NOMO-1 (cell line): ENCODE measurements at regions not wholly inside any gene's neighbourhood (a gene's known extent, or its start where the extent isn't known, plus 50 kb on each side); places are given as distances from the start of the nearest gene placed in this dataset.
"Not testable (repeated sequence)": the region's sequence is repeated elsewhere in the genome, so short reads cannot be mapped to it uniquely, and the experiment has no call there.

ENCODE experiments used
- DNase-seq, 2 experiments: peaks; one replicate each; lab custom pipeline; 2025; ENCODE audit not compliant: unreplicated experiment in 2 of 2; lab: John Stamatoyannopoulos, UW

DNA sequence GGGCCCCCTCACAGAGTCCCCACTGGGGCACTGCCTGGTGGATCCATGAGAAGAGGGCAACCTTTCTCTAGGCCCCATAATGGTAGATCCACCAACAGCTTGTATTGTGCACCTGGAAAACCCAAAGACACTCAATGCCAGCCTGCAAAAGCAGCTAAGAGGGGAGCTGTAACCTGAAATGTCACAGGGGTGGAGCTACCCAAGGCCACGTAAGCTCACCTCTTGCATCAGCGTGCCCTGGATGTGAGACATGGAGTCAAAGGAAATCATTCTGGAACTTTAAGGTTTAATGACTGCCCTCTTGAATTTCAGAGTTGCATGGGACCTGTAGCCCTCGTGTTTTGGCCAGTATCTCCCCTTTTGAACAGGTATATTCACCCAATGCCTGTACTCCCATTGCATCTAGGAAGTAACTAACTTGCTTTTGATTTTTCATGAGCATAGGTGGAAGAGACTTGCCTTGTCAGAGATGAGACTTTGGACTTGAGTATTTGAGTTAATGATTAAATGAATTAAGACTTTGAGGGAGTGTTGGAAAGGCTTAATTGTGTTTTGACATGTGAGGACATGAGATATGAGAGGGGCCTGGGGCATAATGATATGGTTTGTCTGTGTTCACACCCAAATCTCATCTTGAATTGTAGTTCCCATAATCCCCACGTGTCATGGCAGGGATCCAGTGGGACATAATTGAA lies 900.9 kb upstream of the ROBO1 start:
- no peak for DNase-seq

DNA sequence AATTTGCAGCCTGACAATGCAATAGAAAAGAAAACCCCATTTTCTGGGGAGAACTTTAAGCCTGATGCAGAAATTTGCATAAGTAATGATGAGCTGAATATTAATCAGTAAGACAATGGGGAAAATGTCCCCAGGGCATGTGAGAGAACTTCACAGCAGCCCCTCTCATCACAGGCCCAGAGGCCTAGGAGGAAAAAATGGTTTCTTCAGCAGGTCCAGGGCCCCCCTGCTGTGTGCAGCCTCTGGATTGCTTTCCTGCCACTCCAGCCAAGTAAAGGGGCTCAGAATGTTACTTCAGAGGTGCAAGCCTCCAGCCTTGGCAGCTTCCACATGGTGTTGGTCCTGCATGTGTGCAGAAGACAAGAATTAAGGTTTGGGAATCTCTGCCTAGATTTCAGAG lies 900.3 kb upstream of the ROBO1 start:
- no peak for DNase-seq

DNA sequence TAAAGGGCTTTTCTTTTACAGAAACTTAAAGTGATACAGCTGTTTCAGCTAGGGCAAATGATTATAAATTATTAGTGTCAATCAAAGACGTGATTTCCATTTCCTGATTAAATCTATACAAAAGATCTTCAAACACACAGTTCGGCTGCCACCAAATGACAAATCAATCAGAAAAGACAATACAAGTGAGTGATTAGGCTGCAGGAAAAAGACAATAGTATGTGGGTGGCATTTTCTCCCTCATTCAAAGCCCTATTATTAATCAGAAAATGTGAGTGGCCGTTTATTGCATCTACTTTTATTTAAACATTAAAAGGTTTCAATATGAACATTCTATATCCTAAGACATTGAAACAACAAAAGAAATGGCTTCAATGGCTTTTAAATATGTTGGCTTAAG lies 895.6 kb upstream of the ROBO1 start:
- no peak for DNase-seq

DNA sequence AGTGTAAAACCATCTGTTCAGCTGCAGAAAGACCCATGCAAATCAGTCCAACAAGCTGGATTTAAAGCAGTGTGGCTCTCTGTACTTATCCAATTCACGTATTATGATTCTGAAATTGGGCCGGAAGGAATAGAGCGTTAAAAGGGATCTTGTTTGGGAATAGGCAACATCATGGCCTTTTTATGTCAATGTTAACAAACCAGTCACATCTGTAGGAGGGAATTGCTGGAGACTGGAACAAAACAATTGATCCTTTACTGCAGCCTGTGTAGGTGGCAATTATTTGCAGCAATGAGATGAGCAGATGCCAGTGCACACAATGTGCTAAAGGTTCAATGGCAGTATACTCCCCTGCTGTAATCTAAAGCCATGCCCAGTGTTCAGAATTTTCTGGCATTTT lies 887.4 kb upstream of the ROBO1 start:
- DNase-seq = no peak

DNA sequence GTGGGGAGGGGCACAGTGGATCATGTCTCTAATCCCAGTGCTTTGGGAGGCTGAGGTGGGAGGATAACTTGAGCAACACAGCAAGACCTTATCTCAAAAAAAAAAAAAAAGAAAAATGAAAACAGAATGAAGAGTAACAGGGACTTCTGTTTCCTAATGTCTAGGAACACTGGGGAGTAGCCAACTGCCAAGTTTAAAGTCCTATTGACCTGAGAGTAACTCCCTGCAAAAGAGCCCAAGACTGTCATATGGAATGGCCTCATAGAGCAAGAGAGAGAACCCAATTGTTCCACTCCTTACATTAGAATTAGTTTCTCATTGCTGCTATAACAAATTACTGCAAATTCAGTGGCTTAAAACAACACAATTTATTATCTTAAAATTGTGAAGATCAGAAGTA lies 881.4 kb upstream of the ROBO1 start:
- no peak for DNase-seq

DNA sequence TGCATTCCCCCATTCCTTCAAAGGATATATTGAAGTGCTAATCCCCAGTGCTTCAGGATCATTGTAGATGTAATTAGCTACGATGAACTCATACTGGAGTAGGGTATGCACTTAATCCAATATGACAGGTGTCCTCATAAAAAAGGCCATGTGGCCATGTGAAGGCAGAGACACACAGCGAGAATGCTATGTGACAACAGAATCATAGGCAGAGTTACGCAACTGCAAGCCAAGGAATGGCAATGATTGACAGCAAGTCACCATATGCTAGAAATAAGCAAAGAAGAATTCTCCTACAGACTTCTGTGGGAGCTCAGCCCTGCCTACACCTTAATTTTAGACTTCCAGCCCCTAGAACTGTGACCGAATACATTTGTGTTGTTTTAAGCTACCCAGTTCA lies 875.6 kb upstream of the ROBO1 start:
- DNase-seq = no peak

DNA sequence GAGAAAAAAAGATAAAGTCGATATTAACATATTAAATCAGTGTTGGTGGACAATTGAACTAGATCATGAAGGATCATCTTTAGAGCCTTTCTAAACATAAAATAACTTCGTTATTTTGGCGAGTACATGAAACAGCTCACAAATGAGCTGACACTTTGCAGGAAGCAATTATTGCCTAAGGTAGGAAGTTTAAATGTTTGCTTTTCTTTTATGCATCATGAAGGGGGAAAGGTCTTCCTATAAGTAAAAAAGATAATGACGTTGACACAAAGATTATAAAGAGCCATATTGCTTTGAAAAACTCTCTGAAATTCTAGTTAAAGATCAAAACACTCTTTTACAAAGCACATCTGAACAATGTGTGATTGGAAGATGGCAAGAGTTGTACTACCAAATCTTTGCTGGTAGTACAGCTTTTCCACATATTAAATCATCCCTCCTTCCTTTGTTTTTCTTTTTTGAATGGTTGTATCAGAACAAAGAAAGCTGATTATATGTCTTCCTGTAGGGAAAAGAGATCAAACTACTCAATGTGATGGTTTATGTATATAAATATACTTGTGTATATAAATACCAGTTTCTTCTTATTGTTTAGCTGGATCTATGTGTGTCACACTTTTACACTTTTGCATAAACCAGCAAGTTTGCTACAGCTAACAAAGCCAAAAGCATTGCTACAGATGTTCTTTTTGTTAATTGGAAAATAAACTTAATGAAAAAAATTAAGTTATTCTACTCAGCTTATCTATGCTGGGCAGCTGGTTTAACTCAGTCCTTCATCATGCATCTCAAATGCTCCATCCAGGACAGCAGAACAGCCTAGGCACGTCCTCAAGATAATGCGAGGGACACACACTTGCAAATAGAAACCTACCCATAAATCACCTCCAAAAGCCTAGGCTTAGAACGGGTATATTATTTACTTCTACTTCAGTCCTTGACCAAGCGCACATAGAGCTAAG lies 850.8 kb upstream of the ROBO1 start:
- no peak for DNase-seq

DNA sequence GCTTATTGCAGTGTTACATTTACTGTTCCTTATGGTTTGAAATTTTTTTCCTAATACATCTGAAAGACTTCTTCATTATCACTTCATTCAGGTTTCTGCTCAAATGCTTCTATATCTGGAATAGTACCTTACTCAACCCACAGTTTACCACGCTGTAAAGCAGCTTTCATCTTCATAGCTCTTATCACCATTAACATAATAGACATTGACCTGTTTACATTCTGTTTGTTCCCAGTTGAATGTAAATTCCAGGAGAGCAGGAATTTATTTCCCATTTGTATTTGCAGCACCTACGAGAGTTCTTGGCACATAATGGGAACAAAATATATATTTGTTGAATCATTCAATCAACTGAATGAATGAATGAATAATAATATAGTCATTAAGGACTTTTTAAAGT lies 844.6 kb upstream of the ROBO1 start:
- DNase-seq = no peak

DNA sequence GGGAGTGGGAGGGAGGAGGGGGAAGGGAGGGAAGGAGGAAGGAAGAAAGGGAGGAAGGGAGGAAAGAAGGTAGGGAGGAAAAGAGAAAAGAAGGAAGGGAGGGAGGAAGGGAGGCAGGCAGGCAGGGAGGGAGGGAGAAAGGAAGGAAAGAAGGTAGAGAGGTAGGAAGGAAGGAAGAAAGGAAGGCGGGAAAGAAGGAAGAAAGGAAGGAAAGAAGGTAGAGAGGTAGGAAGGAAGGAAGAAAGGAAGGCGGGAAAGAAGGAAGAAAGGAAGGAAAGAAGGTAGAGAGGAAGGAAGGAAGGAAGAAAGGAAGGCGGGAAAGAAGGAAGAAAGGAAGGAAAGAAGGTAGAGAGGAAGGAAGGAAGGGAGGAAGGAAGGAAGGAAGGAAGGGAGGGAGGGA lies 840.3 kb upstream of the ROBO1 start:
- not testable (repeated sequence) for DNase-seq

DNA sequence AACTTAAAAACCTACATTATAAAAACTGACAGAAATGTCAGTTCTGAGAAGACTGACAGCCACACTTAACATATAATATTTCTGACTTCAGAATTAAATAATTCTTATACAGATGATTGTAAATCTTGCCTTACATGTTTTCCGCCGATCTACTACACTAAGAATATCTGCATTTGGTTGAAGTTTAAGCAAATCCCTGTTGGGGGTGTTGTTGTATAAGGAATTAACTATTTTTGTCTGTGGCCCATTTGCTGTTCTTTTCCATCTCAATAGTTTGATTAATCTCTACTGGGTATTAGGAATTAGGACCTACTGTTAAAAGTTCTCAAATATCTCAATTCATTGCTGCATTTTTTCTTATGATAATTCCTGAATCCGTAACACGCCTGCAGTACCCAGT lies 838.3 kb upstream of the ROBO1 start:
- DNase-seq = no peak

DNA sequence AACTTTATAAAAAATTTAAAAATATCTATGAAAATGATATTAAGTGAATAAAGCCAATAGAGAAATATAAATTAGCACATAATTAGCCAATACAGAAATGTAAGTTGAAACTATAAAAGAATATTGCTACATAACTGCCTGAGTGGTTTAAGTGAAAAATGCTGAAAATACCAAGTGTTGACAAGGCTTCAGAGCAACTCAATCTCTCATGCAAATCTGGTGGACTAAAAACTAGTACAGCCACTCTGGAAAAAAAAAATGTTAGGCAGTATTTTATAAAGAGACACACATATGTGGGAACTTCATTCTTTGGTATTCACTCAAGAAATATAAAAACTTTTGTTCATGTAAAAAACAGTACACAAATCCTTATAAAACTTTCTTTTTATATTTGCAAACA lies 833.7 kb upstream of the ROBO1 start:
- DNase-seq = no peak

DNA sequence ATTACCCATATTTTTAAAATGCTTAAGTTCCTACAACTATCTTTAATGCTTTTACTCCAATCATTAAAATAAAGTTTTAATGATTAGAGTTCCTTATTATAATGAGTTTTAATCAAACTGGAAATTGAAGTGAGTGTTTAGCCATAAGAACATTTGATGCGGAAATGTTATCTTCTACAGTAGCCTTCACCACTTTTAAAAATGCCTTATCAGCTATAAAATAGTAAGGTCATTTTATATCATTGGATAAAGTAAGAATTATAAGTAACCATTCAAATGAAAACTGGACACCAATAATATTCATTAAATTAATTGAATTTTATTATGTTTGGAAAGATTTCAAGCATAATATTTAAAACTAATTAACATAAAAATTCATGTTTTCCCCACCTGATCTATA lies 825.0 kb upstream of the ROBO1 start:
- DNase-seq = no peak

DNA sequence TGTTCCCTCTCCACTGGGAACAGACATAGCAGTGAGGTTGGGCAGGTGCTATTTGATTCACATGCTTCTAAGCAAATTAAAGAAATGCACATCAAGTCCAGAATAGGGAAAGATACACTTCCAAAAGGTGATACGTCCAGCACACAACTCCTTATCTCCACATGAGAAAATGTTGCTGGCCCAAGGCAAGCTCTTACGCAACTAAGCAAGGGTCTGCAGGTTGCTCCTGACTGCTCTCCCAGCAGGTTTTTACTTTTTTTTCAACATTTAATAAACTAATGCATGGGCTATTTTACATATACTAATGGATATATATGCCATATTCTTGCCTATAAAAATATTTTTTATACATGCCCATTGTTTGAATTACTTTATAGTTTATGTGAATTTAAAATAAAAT lies 818.5 kb upstream of the ROBO1 start:
- no peak for DNase-seq

DNA sequence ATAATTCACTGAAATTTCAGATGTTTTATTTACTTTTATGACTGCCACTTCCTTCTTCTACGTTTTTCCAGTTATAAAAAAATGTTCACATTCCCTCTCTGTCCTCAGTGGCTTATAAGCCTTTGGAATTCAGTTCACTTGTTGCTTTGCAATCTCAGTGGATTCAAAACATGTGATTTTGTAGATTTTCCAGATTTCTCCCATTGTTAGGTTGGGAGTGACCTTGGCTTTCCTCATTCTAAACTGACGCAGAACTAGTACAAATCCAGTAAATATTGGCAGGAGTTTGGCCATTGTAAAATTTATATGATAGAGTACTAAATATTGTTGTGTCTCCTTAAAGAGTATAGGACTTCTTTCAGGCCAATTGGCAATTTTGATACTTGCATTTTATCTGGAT lies 812.3 kb upstream of the ROBO1 start:
- DNase-seq = no peak

DNA sequence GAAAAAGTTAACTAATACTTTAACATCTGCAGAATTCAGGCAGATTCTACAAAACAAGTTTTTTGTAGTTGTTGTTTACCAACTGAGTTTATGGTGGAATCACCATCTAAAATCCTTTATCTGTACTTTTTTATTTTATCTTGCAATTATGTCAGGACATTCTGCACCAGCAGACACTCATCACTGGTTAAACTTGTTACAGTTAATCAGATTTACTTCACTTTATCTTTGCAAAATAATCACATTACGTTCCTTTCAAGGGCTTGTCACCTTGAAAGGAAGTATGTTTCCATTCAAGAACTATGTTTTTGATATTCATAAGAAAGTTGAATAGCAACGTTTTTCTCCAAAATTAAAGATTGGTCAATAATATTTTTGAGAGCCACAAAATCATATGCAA lies 796.6 kb upstream of the ROBO1 start:
- no peak for DNase-seq

DNA sequence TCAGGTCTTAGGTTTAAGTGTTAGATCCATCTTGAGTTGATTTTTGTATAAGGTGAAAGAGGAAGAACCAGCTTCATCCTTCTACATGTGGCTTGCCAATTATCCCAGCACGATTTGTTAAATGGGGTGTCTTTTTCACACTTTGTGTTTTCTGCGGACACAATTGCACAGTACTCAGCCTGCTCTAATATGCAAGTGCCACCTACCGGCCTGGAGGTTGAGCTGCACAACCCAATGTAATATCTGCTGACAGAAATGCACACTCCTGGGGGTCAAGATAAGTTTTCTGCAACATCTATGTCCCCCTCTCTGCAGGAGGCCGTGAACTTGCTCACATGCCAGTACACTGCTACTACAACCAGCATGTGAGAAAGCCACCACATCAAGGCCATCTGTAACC lies 791.9 kb upstream of the ROBO1 start:
- no peak for DNase-seq

DNA sequence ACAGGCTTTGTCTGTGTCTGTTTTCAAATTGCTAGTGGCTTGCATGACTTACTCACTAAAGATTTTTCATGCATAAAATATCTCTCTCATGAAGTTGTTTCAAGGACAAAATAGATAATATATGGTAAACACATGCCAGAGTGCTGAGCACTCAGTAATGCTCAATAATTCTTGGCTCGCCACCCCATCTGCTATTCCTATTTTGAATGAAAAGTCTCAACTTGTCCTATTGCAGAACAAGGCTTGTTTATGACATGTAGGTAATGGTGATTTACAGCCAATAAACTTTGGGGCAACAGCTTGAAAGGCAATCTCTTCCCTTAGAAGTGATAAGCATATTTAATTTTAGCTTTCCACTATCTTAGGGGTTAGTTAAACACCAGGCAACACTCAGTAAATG lies 789.0 kb upstream of the ROBO1 start:
- no peak for DNase-seq

DNA sequence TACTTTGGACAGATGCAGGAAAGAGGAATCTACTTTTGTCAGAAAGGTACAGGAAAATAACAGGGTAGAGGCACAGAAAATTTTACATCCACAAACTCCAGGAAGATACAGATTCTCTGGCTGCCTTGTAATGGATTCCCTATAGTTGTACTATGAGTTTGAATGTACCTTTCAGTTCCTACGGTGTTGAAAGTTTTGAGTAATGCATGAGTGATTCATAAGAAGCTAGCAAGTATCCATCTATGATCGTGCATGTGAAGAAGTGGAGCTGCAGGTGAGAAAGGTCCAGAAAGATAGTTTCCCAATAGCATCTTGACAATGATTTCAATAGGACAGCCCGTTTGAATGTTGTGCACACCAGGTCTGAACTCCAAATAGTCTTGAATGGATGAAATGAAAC lies 786.5 kb upstream of the ROBO1 start:
- no peak for DNase-seq

DNA sequence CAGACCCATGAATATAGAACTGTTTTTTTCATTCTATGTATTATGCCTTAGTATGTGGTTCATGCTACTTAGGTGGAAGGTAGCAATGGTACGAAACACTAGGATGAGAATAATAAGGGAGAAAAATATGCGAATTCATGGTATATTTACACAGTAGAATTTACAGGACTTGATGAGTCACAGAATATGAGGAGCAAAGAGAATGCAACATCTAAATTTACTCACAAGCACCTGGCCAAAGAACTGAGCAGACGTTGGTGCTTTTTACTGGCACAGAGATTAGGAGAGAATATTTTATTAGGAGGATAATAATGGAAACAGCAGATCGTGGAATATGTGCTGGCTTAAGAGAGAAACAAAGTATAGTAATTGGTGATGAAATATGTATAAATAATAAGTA lies 785.4 kb upstream of the ROBO1 start:
- no peak for DNase-seq

DNA sequence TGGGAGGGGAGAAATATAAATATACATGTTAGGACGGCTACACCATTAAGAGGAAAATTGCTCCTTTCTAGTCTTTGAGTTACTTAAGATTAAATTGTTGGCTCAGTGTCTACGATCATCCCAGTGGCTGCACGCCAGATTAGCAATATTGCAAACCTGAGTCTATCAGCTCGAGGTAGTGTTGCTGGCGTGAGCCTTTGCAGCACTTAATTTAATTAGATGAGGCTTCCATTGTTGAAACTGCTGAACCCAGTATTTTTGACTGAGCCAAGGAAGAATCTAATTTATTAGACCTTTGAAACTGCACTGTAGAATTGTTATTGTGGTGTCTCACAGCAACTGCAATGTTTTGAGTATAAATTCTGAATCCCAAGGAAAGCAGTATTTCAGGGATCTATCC lies 782.4 kb upstream of the ROBO1 start:
- no peak for DNase-seq

DNA sequence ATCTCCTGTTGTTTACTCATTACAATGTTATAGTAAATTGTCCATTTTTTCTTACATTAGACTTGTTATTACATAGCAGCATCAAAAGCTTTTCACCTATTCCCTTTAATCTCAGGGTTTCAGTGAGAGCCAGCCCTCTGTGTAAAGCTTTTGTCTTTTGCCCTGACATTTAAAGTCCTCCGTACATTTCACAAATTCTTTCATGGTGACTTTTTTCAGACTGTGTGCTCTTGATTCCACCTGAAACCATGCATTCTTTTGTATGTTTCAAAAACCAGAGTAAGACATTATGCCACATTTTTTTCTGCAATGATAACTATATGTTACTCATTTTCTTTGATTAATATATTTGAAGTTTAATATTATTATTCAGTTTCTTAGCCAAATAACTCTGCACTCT lies 781.4 kb upstream of the ROBO1 start:
- no peak for DNase-seq

DNA sequence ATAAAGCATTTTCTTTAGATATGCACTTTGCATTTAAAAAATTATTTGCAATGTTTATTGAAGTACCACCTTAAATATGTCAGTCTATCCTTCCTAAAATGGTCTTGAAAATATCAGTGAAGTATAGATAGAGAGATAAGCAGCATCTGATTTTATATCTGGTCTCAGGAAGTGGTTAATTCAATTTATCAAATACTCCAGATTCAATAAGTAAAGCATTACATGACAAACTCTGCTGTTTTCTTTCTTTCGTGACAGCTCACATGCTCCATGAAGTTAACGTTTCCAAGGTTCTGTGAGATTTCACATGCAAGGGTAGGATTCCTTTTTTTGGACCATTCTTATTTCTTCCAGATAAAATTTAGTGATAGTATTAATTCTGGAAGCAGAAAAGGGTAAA lies 775.4 kb upstream of the ROBO1 start:
- DNase-seq = no peak
